HG03457 (cell line): ENCODE measurements at regions not wholly inside any gene's neighbourhood (a gene's known extent, or its start where the extent isn't known, plus 50 kb on each side); places are given as distances from the start of the nearest gene placed in this dataset.

Source experiments
- ATAC-seq: cut with Tn5 transposase; IDR thresholded peaks from one replicate; pipeline ENCODE4 v1.9.1; 2021; ENCODE audit warnings: moderate number of reproducible peaks; ENCODE audit not compliant: unreplicated experiment

- no peak for ATAC-seq
These were observed 227.7 kb downstream of the TSHZ3 start for GRCh38 chr19:31121501-31121900.

GRCh38 chr19:31120952-31121351 is 228.3 kb downstream of the TSHZ3 start:
- no peak for ATAC-seq

- no peak for ATAC-seq
These were observed 229.1 kb downstream of the TSHZ3 start for GRCh38 chr19:31119951-31120690.

GRCh38 chr19:31118986-31119385 is 230.2 kb downstream of the TSHZ3 start:
- ATAC-seq: no peak

GRCh38 chr19:31118287-31118955 is 230.8 kb downstream of the TSHZ3 start:
- ATAC-seq: no peak

GRCh38 chr19:31114585-31114984 is 234.7 kb downstream of the TSHZ3 start:
- ATAC-seq: no peak

- no peak for ATAC-seq
These were observed 235.9 kb downstream of the TSHZ3 start for GRCh38 chr19:31113293-31113692.

- ATAC-seq: no peak
These were observed 237.1 kb downstream of the TSHZ3 start for GRCh38 chr19:31112158-31112557.

GRCh38 chr19:31111741-31112140 is 237.5 kb downstream of the TSHZ3 start:
- ATAC-seq: no peak

GRCh38 chr19:31110336-31110735 is 238.9 kb downstream of the TSHZ3 start:
- no peak for ATAC-seq

- no peak for ATAC-seq
These were observed 239.6 kb downstream of the TSHZ3 start for GRCh38 chr19:31109636-31110035.

- no peak for ATAC-seq
These were observed 242.1 kb downstream of the TSHZ3 start for GRCh38 chr19:31107096-31107495.

GRCh38 chr19:31105761-31106160 is 243.5 kb downstream of the TSHZ3 start:
- ATAC-seq: no peak

- no peak for ATAC-seq
These were observed 244.8 kb downstream of the TSHZ3 start for GRCh38 chr19:31104451-31104850.

- no peak for ATAC-seq
These were observed 246.0 kb downstream of the TSHZ3 start for GRCh38 chr19:31103228-31103627.

GRCh38 chr19:31102674-31103073 is 246.6 kb downstream of the TSHZ3 start:
- ATAC-seq: no peak

GRCh38 chr19:31100981-31101380 is 248.3 kb downstream of the TSHZ3 start:
- no peak for ATAC-seq

GRCh38 chr19:31100206-31100590 is 249.0 kb downstream of the TSHZ3 start:
- ATAC-seq: no peak

- no peak for ATAC-seq
These were observed 249.6 kb downstream of the TSHZ3 start for GRCh38 chr19:31099515-31100205.

GRCh38 chr19:31098836-31099235 is 250.4 kb downstream of the TSHZ3 start:
- ATAC-seq: no peak

GRCh38 chr19:31096935-31097545 is 252.2 kb downstream of the TSHZ3 start:
- ATAC-seq: no peak
